OCI-LY7 (cell line): ENCODE measurements at regions not wholly inside any gene's neighbourhood (a gene's known extent, or its start where the extent isn't known, plus 50 kb on each side); places are given as distances from the start of the nearest gene placed in this dataset.

ENCODE experiments used
- BruUV-seq: library from RNA; stranded (reverse); fragments of 400-500 nt; replicated peaks from 2 replicates; lab custom pipeline; 2021; lab: Mats Ljungman, UMichigan
- CTCF ChIA-PET: fragments of 300-600 bp; sonication (Branson Sonifier 250); formaldehyde crosslinking; loops from one replicate; lab custom pipeline; 2022; ENCODE audit warnings: antibody characterized with exemption; ENCODE audit not compliant: unreplicated experiment; lab: Charles Lee
- POLR2A ChIA-PET: fragments of 300-600 bp; sonication (Branson Sonifier 250); formaldehyde crosslinking; loops from one replicate; lab custom pipeline; 2022; ENCODE audit warnings: antibody characterized with exemption; lab: Charles Lee
- DNase-seq: peaks from one replicate; pipeline ENCODE4 v3.0.0-alpha.2; 2015; ENCODE audit warnings: low spot score
- H2AFZ ChIP-seq: fragments of 200-600 bp; sonication (generic), shearing (Covaris generic); 2 replicates; pipeline ENCODE4 v1.6.1; 2014; ENCODE audit warnings: mild to moderate bottlenecking, antibody characterized with exemption, low read length, moderate library complexity
- H3K27ac ChIP-seq: fragments of 200-600 bp; sonication (generic); 2 replicates; pipeline ENCODE4 v1.5.1; 2014; ENCODE audit warnings: mixed run types, low read depth, mild to moderate bottlenecking, moderate library complexity, low read length, inconsistent platforms; ENCODE audit not compliant: poor library complexity, severe bottlenecking
- H3K36me3 ChIP-seq: fragments of 200-600 bp; sonication (generic); 2 replicates; pipeline ENCODE4 v1.6.1; 2014; ENCODE audit warnings: mild to moderate bottlenecking, antibody characterized with exemption, low read length, moderate library complexity, mixed read lengths; ENCODE audit not compliant: insufficient read depth
- H3K4me1 ChIP-seq: fragments of 200-600 bp; sonication (generic); 2 replicates; pipeline ENCODE4 v1.5.1; 2014; ENCODE audit warnings: mild to moderate bottlenecking, low read length; ENCODE audit not compliant: insufficient read depth, poor library complexity, severe bottlenecking
- H3K4me2 ChIP-seq: fragments of 200-600 bp; sonication (generic); 2 replicates; pipeline ENCODE4 v1.6.1; 2014; ENCODE audit warnings: mild to moderate bottlenecking, low read length
- H3K4me3 ChIP-seq: fragments of 200-600 bp; sonication (generic); 2 replicates; pipeline ENCODE4 v1.5.1; 2014; ENCODE audit warnings: mild to moderate bottlenecking, low read depth, low read length; ENCODE audit not compliant: poor library complexity, severe bottlenecking
- H3K79me2 ChIP-seq: fragments of 200-600 bp; sonication (generic); 2 replicates; pipeline ENCODE4 v1.6.1; 2016; ENCODE audit warnings: low read depth, mild to moderate bottlenecking, low read length, moderate library complexity, mixed read lengths; ENCODE audit not compliant: insufficient read depth
- H3K9me2 ChIP-seq: fragments of 200-600 bp; sonication (generic); 2 replicates; pipeline ENCODE4 v1.6.1; 2016; ENCODE audit warnings: mild to moderate bottlenecking, low read length, mixed read lengths; ENCODE audit not compliant: insufficient read depth
- H3K9me3 ChIP-seq: fragments of 200-600 bp; sonication (generic); 2 replicates; pipeline ENCODE4 v1.6.1; 2014; ENCODE audit warnings: mild to moderate bottlenecking, mixed run types, low read length, mixed read lengths
- H4K20me1 ChIP-seq: fragments of 200-600 bp; sonication (generic); 2 replicates; pipeline ENCODE4 v1.6.1; 2014; ENCODE audit warnings: mild to moderate bottlenecking, antibody characterized with exemption, low read length, moderate library complexity, mixed read lengths; ENCODE audit not compliant: insufficient read depth
- EZH2phosphoT487 ChIP-seq: fragments of 200-600 bp; sonication (generic); IDR thresholded peaks from 2 replicates; pipeline ENCODE4 v1.6.1; 2018; ENCODE audit warnings: low read depth, borderline replicate concordance, mild to moderate bottlenecking, mixed run types, antibody characterized with exemption, low read length, moderate library complexity, mixed read lengths
- intact Hi-C: fragments of 100-400 bp; cut with micrococcal nuclease; formaldehyde crosslinking; loops from one replicate; pipeline ENCODE4 v1.10.0; 2022; ENCODE audit not compliant: unreplicated experiment
- TF ChIP-seq, protein P1 (sequence below): fragments of 200-600 bp; sonication (generic); conservative IDR thresholded peaks from 2 replicates; pipeline ENCODE4 v1.5.1; 2014; ENCODE audit warnings: mild to moderate bottlenecking, antibody characterized with exemption, low read length, moderate library complexity, mixed read lengths

DNA sequence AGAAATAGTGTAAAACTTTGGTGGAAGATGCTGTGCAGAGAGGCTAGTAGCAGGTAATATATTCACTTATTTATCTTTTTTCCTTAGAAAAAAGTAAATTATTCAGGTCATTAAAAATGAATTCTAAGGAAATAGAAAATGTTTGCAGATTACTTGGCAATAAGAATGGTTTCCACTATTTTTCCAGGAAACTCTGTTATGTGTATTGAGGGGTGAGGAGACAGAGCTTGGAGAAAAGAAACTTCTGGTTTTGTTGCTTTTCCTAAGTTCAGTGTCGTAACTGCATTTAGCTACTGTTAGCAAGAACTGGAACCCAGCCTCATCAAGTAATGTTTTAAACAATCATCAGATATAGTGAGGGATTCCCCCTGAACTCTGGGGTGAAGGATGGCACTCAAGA is 79.2 kb upstream of the SMLR1 start:
- ChIA-PET CTCF (no interaction called here), POLR2A (no interaction called here)
- intact Hi-C loops: no loop called here
- H3K79me2 ChIP-seq: no peaks in the 10 kb centered on the region
- TF ChIP-seq EZH2phosphoT487: no peak
- TF ChIP-seq, protein P1, sequence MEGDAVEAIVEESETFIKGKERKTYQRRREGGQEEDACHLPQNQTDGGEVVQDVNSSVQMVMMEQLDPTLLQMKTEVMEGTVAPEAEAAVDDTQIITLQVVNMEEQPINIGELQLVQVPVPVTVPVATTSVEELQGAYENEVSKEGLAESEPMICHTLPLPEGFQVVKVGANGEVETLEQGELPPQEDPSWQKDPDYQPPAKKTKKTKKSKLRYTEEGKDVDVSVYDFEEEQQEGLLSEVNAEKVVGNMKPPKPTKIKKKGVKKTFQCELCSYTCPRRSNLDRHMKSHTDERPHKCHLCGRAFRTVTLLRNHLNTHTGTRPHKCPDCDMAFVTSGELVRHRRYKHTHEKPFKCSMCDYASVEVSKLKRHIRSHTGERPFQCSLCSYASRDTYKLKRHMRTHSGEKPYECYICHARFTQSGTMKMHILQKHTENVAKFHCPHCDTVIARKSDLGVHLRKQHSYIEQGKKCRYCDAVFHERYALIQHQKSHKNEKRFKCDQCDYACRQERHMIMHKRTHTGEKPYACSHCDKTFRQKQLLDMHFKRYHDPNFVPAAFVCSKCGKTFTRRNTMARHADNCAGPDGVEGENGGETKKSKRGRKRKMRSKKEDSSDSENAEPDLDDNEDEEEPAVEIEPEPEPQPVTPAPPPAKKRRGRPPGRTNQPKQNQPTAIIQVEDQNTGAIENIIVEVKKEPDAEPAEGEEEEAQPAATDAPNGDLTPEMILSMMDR: no peak
- no peaks in the 10 kb centered on the region for H4K20me1 ChIP-seq
- no peaks in the 10 kb centered on the region for H3K9me3 ChIP-seq
- H3K4me1 ChIP-seq: no peaks in the 10 kb centered on the region
- H3K4me3 ChIP-seq: no peak overlapping the region
- H3K36me3 ChIP-seq: no peaks in the 10 kb centered on the region
- BruUV-seq: no TSS peak
- H3K27ac ChIP-seq: no peak overlapping the region
- 0 out of 2 replicates have a peak, but pooled peaks cover 3% of the 10 kb centered on the region for H3K9me2 ChIP-seq
- no peak overlapping the region for H3K4me2 ChIP-seq
- H2AFZ ChIP-seq: no peak overlapping the region
- no peak for DNase-seq

DNA sequence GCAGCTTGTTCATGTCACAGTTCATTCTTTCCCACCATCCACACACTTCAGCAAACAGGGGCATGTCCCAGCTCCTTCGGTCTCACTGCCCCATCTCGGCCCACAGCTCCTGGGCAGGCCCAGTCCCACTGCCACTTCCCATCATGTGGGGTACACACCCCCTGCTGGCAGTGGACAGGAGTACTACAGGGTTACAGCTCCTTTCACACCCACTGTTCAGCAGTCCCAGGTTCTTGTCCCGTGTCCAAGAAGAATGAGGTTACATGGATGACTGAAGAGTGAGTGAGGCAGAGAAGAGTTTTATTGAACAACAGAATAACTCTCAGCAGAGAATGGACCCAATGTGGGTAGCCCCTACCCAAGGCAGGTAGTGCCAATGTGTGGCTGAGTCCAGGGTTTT is 77.8 kb upstream of the SMLR1 start:
- POLR2A ChIA-PET: no interaction called here
- 0 out of 2 replicates have a peak, but pooled peaks cover 3% of the 10 kb centered on the region for H3K9me2 ChIP-seq
- no peak overlapping the region for H2AFZ ChIP-seq
- no peaks in the 10 kb centered on the region for H3K79me2 ChIP-seq
- no peaks in the 10 kb centered on the region for H3K9me3 ChIP-seq
- no peaks in the 10 kb centered on the region for H3K36me3 ChIP-seq
- no peak overlapping the region for H3K4me2 ChIP-seq
- no peak for DNase-seq
- no peak overlapping the region for H3K4me3 ChIP-seq
- CTCF ChIA-PET: no interaction called here
- intact Hi-C loops: no loop called here
- no peak overlapping the region for H3K27ac ChIP-seq
- H4K20me1 ChIP-seq: no peaks in the 10 kb centered on the region
- no peaks in the 10 kb centered on the region for H3K4me1 ChIP-seq
- BruUV-seq: no TSS peak
- TF ChIP-seq, protein P1: no peak
- no peak for TF ChIP-seq EZH2phosphoT487

DNA sequence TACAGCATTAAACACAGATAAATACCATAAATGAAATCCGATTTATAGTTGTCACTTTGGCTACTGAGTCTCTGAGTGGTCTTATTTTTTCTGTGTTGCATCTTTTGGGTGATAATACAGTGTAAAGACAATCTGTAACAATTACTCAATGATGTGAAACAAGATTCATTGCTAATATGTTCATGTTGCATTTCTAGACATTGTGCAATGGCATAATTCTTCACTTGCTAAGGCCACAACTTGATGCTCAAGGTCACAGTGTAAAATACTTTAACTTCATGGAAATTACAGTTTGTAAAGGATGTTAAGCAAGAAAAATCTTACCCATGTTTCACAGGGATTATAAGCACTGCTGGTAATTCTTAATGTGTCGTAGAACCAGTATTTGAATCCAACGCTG is 74.9 kb upstream of the SMLR1 start:
- BruUV-seq: no TSS peak
- Histone ChIP-seq H3K4me3 (no peak overlapping the region), H3K27ac (no peak overlapping the region), H4K20me1 (no peaks in the 10 kb centered on the region), H3K4me1 (no peaks in the 10 kb centered on the region), H3K4me2 (no peak overlapping the region), H3K79me2 (no peaks in the 10 kb centered on the region), H2AFZ (no peak overlapping the region), H3K36me3 (no peaks in the 10 kb centered on the region), H3K9me3 (no peaks in the 10 kb centered on the region), H3K9me2 (0 out of 2 replicates have a peak, but pooled peaks cover 3% of the 10 kb centered on the region)
- CTCF ChIA-PET: no interaction called here
- intact Hi-C loops: no loop called here
- no peak for DNase-seq
- TF ChIP-seq EZH2phosphoT487: no peak
- TF ChIP-seq, protein P1: no peak
- POLR2A ChIA-PET: interaction anchor here (0.6 to 1.0 kb wide), 2 partner anchors 20 to 115 kb away, joined by 3 read pairs; no protein-coding TSS in a partner anchor
